CD8-positive, alpha-beta memory T cell (primary cell): ENCODE measurements at regions not wholly inside any gene's neighbourhood (a gene's known extent, or its start where the extent isn't known, plus 50 kb on each side); places are given as distances from the start of the nearest gene placed in this dataset.

ENCODE experiments used
- CTCF ChIA-PET: fragments of 350-600 bp; sonication (Branson Sonifier 250); formaldehyde crosslinking; loops from one replicate; lab custom pipeline; 2021; ENCODE audit warnings: antibody characterized with exemption; lab: Charles Lee
- POLR2A ChIA-PET: fragments of 350-600 bp; sonication (Branson Sonifier 250); formaldehyde crosslinking; loops from one replicate; lab custom pipeline; 2021; ENCODE audit warnings: antibody characterized with exemption; lab: Charles Lee
- DNase-seq, 5 donors: peaks; one replicate each; pipeline versions ENCODE4 v3.0.0 to v3.0.0-alpha.2; 2020 to 2022; ENCODE audit warnings: mixed read lengths in 1 of 5
- H3K27ac ChIP-seq: one replicate; pipeline ENCODE4 v1.7.0; 2013; ENCODE audit warnings: low read depth, mild to moderate bottlenecking, low read length, moderate library complexity
- H3K27me3 ChIP-seq: 2 replicates; pipeline ENCODE4 v1.7.0; 2013; ENCODE audit warnings: low read length, mild to moderate bottlenecking; ENCODE audit not compliant: insufficient read depth, poor library complexity, severe bottlenecking
- H3K36me3 ChIP-seq: 2 replicates; pipeline ENCODE4 v1.7.0; 2013; ENCODE audit warnings: mild to moderate bottlenecking, low read length, moderate library complexity; ENCODE audit not compliant: insufficient read depth
- H3K4me1 ChIP-seq: 2 replicates; pipeline ENCODE4 v1.7.0; 2013; ENCODE audit warnings: mild to moderate bottlenecking, low read length, moderate library complexity; ENCODE audit not compliant: insufficient read depth
- H3K4me3 ChIP-seq: 2 replicates; pipeline ENCODE4 v1.7.0; 2013; ENCODE audit warnings: mild to moderate bottlenecking, low read length
- H3K9me3 ChIP-seq: 2 replicates; pipeline ENCODE4 v1.7.0; 2013; ENCODE audit warnings: mild to moderate bottlenecking, low read length
- H3K27ac Mint-ChIP-seq, 8 donors: one replicate each; pipeline ENCODE4 v1.8.0; 2020 to 2021; ENCODE audit warnings: mixed read lengths in 8 of 8, mild to moderate bottlenecking in 6 of 8, inconsistent platforms in 3 of 8, moderate library complexity in 3 of 8
- H3K27me3 Mint-ChIP-seq, 2 donors: one replicate each; pipeline ENCODE4 v1.8.0; 2020 to 2021; ENCODE audit warnings: mixed read lengths in 2 of 2, mild to moderate bottlenecking in 1 of 2, moderate library complexity in 1 of 2
- H3K36me3 Mint-ChIP-seq, 3 donors: one replicate each; pipeline ENCODE4 v1.8.0; 2020 to 2021; ENCODE audit warnings: mixed read lengths in 3 of 3, inconsistent platforms in 1 of 3, mild to moderate bottlenecking in 1 of 3
- H3K4me1 Mint-ChIP-seq, 3 donors: one replicate each; pipeline ENCODE4 v1.8.0; 2020 to 2021; ENCODE audit warnings: mixed read lengths in 3 of 3, inconsistent platforms in 1 of 3, mild to moderate bottlenecking in 1 of 3
- H3K4me3 Mint-ChIP-seq, 7 donors: one replicate each; pipeline ENCODE4 v1.8.0; 2020 to 2021; ENCODE audit warnings: mixed read lengths in 7 of 7, mild to moderate bottlenecking in 6 of 7, moderate library complexity in 4 of 7, inconsistent platforms in 2 of 7
- H3K9me3 Mint-ChIP-seq, 5 donors: one replicate each; pipeline ENCODE4 v1.8.0; 2020 to 2022; ENCODE audit warnings: mixed read lengths in 5 of 5, mild to moderate bottlenecking in 3 of 5, moderate library complexity in 2 of 5, inconsistent platforms in 1 of 5

DNA sequence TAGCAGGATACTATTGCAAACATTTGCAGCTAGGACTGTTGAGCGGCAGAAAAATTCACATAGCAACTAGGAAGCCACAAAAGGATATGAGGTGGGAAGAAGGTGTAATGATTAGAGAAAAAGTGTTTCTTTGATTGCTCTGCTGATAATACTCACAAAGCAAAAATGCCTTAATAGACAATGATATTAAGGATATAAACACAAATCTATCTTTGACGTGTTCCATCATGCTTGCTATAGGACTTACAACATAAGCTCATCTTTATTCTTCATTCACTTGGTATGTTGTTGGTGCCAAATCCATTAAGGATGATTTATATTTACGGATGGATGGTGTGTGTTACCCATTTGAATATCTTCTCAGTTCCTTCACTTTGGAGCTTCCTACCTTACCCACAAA is 309.3 kb downstream of the GPR37 start:
- Mint-ChIP-seq H3K9me3 (peaks cover 0 to 15% (median 7%) of the 10 kb centered on the region in 5 donors), H3K4me3 (no peak overlapping the region), H3K36me3 (no peaks in the 10 kb centered on the region), H3K27me3 (no peaks in the 10 kb centered on the region), H3K27ac (no peak overlapping the region), H3K4me1 (no peaks in the 10 kb centered on the region)
- H3K36me3 ChIP-seq: no peaks in the 10 kb centered on the region
- DNase-seq: no peak
- CTCF ChIA-PET: no interaction called here
- H3K4me1 ChIP-seq: no peaks in the 10 kb centered on the region
- no peaks in the 10 kb centered on the region for H3K9me3 ChIP-seq
- POLR2A ChIA-PET: no interaction called here
- H3K27ac ChIP-seq: no peak overlapping the region
- H3K4me3 ChIP-seq: no peak overlapping the region
- H3K27me3 ChIP-seq: no peaks in the 10 kb centered on the region

DNA sequence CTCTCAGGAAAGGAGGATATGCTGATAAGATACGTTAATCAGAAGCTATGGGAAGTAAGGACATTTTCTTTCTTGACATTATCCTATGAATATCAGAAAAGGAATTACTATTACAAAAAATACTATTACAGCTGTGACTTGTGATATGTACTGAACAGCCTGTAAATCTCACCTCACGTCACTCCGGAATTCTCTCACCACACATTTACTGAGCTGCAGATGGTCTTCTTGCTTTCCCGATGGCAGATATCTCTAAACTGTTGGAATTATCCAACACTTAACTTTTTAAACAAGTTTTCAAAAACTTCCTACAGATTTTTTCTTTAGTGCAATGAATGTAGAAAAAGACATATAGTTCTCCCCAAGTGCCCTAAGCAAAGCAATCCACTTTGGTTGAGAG is 313.4 kb downstream of the GPR37 start:
- no peaks in the 10 kb centered on the region for H3K36me3 ChIP-seq
- H3K4me3 ChIP-seq: no peak overlapping the region
- Mint-ChIP-seq H3K9me3 (peaks cover 0 to 13% (median 6%) of the 10 kb centered on the region in 5 donors), H3K36me3 (no peaks in the 10 kb centered on the region), H3K27me3 (no peaks in the 10 kb centered on the region), H3K4me1 (no peaks in the 10 kb centered on the region), H3K4me3 (no peak overlapping the region), H3K27ac (no peak overlapping the region)
- ChIA-PET POLR2A (no interaction called here), CTCF (no interaction called here)
- no peaks in the 10 kb centered on the region for H3K4me1 ChIP-seq
- H3K9me3 ChIP-seq: no peaks in the 10 kb centered on the region
- no peaks in the 10 kb centered on the region for H3K27me3 ChIP-seq
- H3K27ac ChIP-seq: no peak overlapping the region
- no peak for DNase-seq

DNA sequence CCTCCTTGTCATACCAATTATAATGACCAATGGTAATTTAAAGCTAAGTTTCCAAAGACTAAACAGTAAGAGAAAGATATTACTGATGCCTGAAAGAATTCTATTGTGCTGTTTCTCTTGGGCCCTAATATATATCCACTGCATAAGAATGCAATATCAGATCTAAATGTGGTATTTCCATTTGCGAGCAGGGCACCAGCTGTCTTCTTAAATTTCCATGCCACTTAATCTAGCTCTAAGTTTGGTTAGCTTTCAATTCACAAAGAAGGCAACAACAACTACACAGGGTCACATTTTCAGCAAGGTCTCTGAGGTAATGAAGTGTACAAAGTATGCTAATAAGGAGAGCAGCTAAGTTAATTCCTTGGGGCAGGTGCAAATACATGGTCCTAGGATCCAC is 315.7 kb downstream of the GPR37 start:
- H3K4me1 Mint-ChIP-seq: no peaks in the 10 kb centered on the region
- Histone ChIP-seq H3K9me3 (no peaks in the 10 kb centered on the region), H3K4me3 (no peak overlapping the region), H3K4me1 (no peaks in the 10 kb centered on the region), H3K36me3 (no peaks in the 10 kb centered on the region), H3K27me3 (no peaks in the 10 kb centered on the region), H3K27ac (no peak overlapping the region)
- H3K27me3 Mint-ChIP-seq: no peaks in the 10 kb centered on the region
- H3K4me3 Mint-ChIP-seq: no peak overlapping the region
- no peak for DNase-seq
- CTCF ChIA-PET: no interaction called here
- H3K36me3 Mint-ChIP-seq: no peaks in the 10 kb centered on the region
- H3K27ac Mint-ChIP-seq: no peak overlapping the region
- H3K9me3 Mint-ChIP-seq: peaks cover 0 to 10% (median 5%) of the 10 kb centered on the region in 5 donors
- POLR2A ChIA-PET: no interaction called here

DNA sequence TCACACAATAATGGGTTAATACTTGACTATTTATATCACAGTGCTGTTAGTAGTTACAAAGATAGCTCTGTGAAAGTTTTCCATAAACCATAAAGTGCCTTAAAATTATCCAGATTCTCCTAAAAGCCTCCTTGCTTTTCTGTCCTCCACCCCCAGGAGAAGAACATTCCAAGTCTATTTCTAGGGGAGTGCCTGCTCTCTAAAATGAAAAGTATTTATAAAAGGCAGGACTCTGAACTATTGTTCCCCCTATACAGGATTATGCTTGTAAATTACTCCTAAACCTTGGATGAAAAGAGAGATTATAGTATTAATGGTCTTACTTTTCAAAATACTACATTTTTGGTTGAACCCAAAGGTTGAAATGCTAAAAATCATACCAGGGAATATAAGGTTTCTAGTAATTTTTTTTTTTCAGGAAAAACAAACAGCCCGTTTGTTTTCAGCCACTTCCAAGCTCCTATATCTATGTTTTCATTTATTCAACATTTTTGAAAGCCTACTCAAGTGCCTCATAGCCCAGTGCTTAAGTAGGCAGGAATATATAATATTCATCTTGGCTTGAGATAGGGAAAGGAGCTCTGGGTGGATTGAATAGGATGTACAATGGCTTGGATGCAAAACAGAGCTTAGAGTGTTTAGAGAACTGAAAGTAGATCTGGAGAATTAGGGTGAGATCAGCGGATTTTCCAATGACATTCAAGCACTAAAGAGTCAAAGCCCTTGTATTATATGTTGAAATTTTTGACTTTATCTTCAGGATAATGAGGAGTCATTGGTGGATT is 320.7 kb downstream of the GPR37 start:
- H3K27ac Mint-ChIP-seq: no peak overlapping the region
- no peaks in the 10 kb centered on the region for H3K27me3 Mint-ChIP-seq
- no peaks in the 10 kb centered on the region for H3K27me3 ChIP-seq
- H3K4me1 ChIP-seq: no peaks in the 10 kb centered on the region
- H3K9me3 ChIP-seq: no peaks in the 10 kb centered on the region
- H3K4me3 Mint-ChIP-seq: no peak overlapping the region
- H3K9me3 Mint-ChIP-seq: peaks cover 0 to 12% (median 3%) of the 10 kb centered on the region in 5 donors
- ChIA-PET POLR2A (no interaction called here), CTCF (no interaction called here)
- H3K4me1 Mint-ChIP-seq: no peaks in the 10 kb centered on the region
- H3K36me3 Mint-ChIP-seq: no peaks in the 10 kb centered on the region
- H3K4me3 ChIP-seq: no peak overlapping the region
- no peaks in the 10 kb centered on the region for H3K36me3 ChIP-seq
- no peak overlapping the region for H3K27ac ChIP-seq
- DNase-seq: no peak

DNA sequence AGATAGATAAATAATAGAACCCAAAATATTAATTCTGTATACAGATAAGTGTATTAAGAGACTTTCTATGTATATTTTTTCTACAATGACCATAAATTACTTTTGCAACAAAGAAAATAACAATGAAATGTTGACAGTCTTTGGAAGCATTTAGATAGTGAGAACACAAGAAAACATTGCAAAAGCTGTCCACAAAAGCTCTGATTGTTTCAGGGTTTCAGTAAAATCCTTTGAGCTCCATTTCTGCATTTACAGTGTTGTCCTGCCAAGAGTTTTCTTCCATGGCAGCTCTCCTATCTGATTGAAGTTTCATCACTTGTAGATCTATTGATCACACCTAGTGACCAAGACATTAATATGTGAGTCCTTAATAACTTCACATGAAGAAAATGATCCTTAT is 321.8 kb downstream of the GPR37 start:
- Mint-ChIP-seq H3K27ac (no peak overlapping the region), H3K9me3 (peaks cover 0 to 8% (median 3%) of the 10 kb centered on the region in 5 donors), H3K27me3 (no peaks in the 10 kb centered on the region), H3K4me1 (no peaks in the 10 kb centered on the region), H3K36me3 (no peaks in the 10 kb centered on the region), H3K4me3 (no peak overlapping the region)
- Histone ChIP-seq H3K27me3 (no peaks in the 10 kb centered on the region), H3K36me3 (no peaks in the 10 kb centered on the region), H3K4me3 (no peak overlapping the region), H3K27ac (no peak overlapping the region), H3K4me1 (no peaks in the 10 kb centered on the region), H3K9me3 (no peaks in the 10 kb centered on the region)
- ChIA-PET CTCF (no interaction called here), POLR2A (no interaction called here)
- no peak for DNase-seq

DNA sequence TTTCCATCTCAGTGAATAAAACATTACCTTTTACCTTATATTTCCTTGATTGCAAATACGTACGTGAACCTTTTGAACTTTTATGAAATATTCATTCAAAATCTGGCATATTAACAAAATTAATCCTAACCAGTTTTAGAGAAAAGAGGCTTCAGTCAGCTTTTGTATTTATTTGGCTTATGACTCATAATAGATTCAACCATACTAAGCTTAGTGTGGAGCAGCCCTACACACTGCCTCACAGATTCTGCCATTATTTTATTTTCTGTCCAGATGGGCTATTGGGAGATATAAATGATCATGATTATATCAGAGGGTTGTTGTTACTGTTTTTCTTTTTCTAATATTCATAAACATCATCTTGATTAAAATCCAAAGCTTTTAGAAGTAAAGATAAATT is 325.5 kb downstream of the GPR37 start:
- Mint-ChIP-seq H3K27me3 (no peaks in the 10 kb centered on the region), H3K4me1 (no peaks in the 10 kb centered on the region), H3K27ac (no peak overlapping the region), H3K36me3 (no peaks in the 10 kb centered on the region), H3K9me3 (peaks cover 0 to 7% (median 5%) of the 10 kb centered on the region in 5 donors), H3K4me3 (no peak overlapping the region)
- H3K36me3 ChIP-seq: no peaks in the 10 kb centered on the region
- POLR2A ChIA-PET: no interaction called here
- H3K9me3 ChIP-seq: no peaks in the 10 kb centered on the region
- no peak for DNase-seq
- H3K27me3 ChIP-seq: no peaks in the 10 kb centered on the region
- no peak overlapping the region for H3K4me3 ChIP-seq
- CTCF ChIA-PET: no interaction called here
- H3K4me1 ChIP-seq: no peaks in the 10 kb centered on the region
- H3K27ac ChIP-seq: no peak overlapping the region

DNA sequence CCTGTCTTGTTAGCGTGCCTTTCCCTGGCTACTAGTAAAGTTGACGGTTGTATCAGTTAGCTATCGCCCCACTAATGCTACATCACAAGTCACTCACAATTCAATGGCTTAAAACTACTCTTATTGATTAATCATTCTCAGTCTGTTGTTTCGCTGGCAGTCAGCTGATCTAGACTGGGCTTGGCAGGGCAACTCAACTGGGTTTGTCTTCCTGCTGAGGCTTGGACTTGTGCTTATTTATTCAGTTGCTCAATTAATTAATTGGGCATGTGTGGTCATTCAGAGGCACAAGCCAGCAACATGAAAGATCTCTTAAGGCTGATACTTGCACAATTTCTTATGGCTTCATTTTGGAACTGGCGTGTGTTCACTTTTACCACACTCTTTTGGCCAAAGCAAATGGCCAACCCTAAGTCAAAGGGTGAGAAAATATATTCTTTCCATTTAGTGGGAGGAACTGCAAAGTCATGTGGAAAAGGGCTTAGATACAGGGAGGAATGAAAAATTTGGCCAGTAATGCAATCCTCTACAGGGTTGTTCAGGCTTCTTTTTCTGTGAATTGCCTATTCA is 333.5 kb downstream of the GPR37 start:
- no peaks in the 10 kb centered on the region for H3K36me3 Mint-ChIP-seq
- Histone ChIP-seq H3K36me3 (no peaks in the 10 kb centered on the region), H3K4me1 (no peaks in the 10 kb centered on the region), H3K27me3 (no peaks in the 10 kb centered on the region), H3K9me3 (no peaks in the 10 kb centered on the region), H3K4me3 (no peak overlapping the region), H3K27ac (no peak overlapping the region)
- ChIA-PET POLR2A (no interaction called here), CTCF (no interaction called here)
- H3K9me3 Mint-ChIP-seq: peaks cover 2 to 8% (median 2%) of the 10 kb centered on the region in 5 donors
- no peaks in the 10 kb centered on the region for H3K4me1 Mint-ChIP-seq
- no peak overlapping the region for H3K4me3 Mint-ChIP-seq
- H3K27me3 Mint-ChIP-seq: no peaks in the 10 kb centered on the region
- DNase-seq: no peak
- no peak overlapping the region for H3K27ac Mint-ChIP-seq

DNA sequence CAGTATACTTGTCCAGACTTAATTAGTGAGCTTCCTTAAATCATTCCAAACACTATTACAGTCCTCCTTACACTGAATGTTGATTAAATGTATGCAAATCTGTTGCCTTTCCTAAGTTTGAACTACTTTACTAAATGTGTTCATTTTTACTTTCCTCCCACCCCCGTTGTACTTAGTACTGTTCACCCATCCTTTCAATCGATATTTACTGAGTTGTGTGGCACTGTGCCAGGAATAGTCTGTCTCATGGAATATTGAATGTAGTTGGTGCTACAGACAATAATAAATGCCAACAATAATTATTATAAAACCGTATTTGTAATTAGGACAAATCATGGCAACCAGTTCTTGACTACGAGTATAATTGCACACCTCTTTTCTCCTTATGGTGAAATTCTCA is 335.7 kb downstream of the GPR37 start:
- Mint-ChIP-seq H3K36me3 (no peaks in the 10 kb centered on the region), H3K4me3 (no peak overlapping the region), H3K9me3 (peaks cover 1 to 8% (median 2%) of the 10 kb centered on the region in 5 donors), H3K27me3 (no peaks in the 10 kb centered on the region), H3K4me1 (no peaks in the 10 kb centered on the region), H3K27ac (no peak overlapping the region)
- Histone ChIP-seq H3K4me1 (no peaks in the 10 kb centered on the region), H3K36me3 (no peaks in the 10 kb centered on the region), H3K9me3 (no peaks in the 10 kb centered on the region), H3K27me3 (no peaks in the 10 kb centered on the region), H3K27ac (no peak overlapping the region), H3K4me3 (no peak overlapping the region)
- ChIA-PET POLR2A (no interaction called here), CTCF (no interaction called here)
- DNase-seq: no peak
